IPS DF 6.9 (cell line): ENCODE measurements at regions not wholly inside any gene's neighbourhood (a gene's known extent, or its start where the extent isn't known, plus 50 kb on each side); places are given as distances from the start of the nearest gene placed in this dataset.
"Not testable (repeated sequence)": the region's sequence is repeated elsewhere in the genome, so short reads cannot be mapped to it uniquely, and the experiment has no call there.

Experiments used
- DNase-seq: peaks from one replicate; pipeline ENCODE4 v3.0.0-alpha.2; 2013; ENCODE audit warnings: low read depth, low spot score
- H3K27ac ChIP-seq: one replicate; pipeline ENCODE4 v1.5.1; 2013; ENCODE audit warnings: low read length, control low read depth
- H3K27me3 ChIP-seq: 2 replicates; pipeline ENCODE4 v1.6.1; 2013; ENCODE audit warnings: mild to moderate bottlenecking, low read length; ENCODE audit not compliant: control insufficient read depth, insufficient read depth
- H3K36me3 ChIP-seq: 2 replicates; pipeline ENCODE4 v1.6.1; 2013; ENCODE audit warnings: low read length; ENCODE audit not compliant: control insufficient read depth, insufficient read depth
- H3K4me1 ChIP-seq: 2 replicates; pipeline ENCODE4 v1.6.1; 2013; ENCODE audit warnings: low read length; ENCODE audit not compliant: control insufficient read depth, insufficient read depth
- H3K4me3 ChIP-seq: 2 replicates; pipeline ENCODE4 v1.5.1; 2013; ENCODE audit warnings: mild to moderate bottlenecking, low read length
- H3K9me3 ChIP-seq: 2 replicates; pipeline ENCODE4 v1.6.1; 2013; ENCODE audit warnings: low read length, inconsistent platforms; ENCODE audit not compliant: control insufficient read depth, insufficient read depth
- WGBS: extraction: QIAGEN DNeasy Blood & Tissue Kit; methylation state at CpG from one replicate; pipeline ENCODE4 v1.1.7; 2013; ENCODE audit warnings: mixed read lengths, missing lambda C conversion rate; ENCODE audit not compliant: insufficient read length, insufficient coverage; 5-methylcytosine and 5-hydroxymethylcytosine counted together

- no peak for DNase-seq
- Histone ChIP-seq H3K27ac (no peak overlapping the region), H3K4me1 (no peaks in the 10 kb centered on the region), H3K36me3 (no peaks in the 10 kb centered on the region), H3K27me3 (no peaks in the 10 kb centered on the region), H3K9me3 (no peaks in the 10 kb centered on the region), H3K4me3 (no peak overlapping the region)
- no CpG with 5 or more reads among the region's 1 CpG for WGBS
Measured at GRCh38 chr2:19106376-19106775, 252.0 kb downstream of the OSR1 start.

- H3K4me1 ChIP-seq: no peaks in the 10 kb centered on the region
- no peaks in the 10 kb centered on the region for H3K27me3 ChIP-seq
- no peaks in the 10 kb centered on the region for H3K36me3 ChIP-seq
- no peak for DNase-seq
- H3K27ac ChIP-seq: no peak overlapping the region
- H3K4me3 ChIP-seq: no peak overlapping the region
- no CpG with 5 or more reads among the region's 4 CpGs for WGBS
- no peaks in the 10 kb centered on the region for H3K9me3 ChIP-seq
Measured at GRCh38 chr2:19104503-19104902, 253.9 kb downstream of the OSR1 start.

GRCh38 chr2:19102696-19103423 is 255.6 kb downstream of the OSR1 start:
- Histone ChIP-seq H3K4me3 (no peak overlapping the region), H3K4me1 (no peaks in the 10 kb centered on the region), H3K27ac (no peak overlapping the region), H3K27me3 (no peaks in the 10 kb centered on the region), H3K9me3 (no peaks in the 10 kb centered on the region), H3K36me3 (no peaks in the 10 kb centered on the region)
- 100% methylated on average over 1 of the region's 4 CpGs for WGBS
- no peak for DNase-seq

DNA sequence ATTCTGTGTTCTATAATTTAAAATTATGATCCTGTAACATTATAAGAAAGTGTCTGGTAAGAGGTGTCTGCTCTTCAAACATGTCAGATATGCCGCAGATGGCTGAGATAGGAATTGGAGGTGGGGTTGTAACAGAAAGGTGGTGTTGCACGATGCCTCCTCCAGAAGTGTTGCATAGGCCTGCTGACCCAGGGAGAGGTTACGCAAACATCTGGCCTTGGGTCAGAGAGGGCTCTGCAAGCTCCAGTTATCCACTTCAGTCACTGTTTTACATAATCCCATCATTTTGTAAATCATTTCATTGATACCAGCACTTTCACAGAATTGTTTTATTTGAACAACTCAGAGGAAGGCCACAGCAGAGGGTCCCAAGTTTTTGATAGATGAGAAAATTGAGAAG is 256.5 kb downstream of the OSR1 start:
- H3K27me3 ChIP-seq: no peaks in the 10 kb centered on the region
- H3K27ac ChIP-seq: no peak overlapping the region
- H3K36me3 ChIP-seq: no peaks in the 10 kb centered on the region
- H3K4me3 ChIP-seq: no peak overlapping the region
- no peaks in the 10 kb centered on the region for H3K9me3 ChIP-seq
- no peaks in the 10 kb centered on the region for H3K4me1 ChIP-seq
- WGBS: no CpG with 5 or more reads among the region's 3 CpGs
- no peak for DNase-seq

DNA sequence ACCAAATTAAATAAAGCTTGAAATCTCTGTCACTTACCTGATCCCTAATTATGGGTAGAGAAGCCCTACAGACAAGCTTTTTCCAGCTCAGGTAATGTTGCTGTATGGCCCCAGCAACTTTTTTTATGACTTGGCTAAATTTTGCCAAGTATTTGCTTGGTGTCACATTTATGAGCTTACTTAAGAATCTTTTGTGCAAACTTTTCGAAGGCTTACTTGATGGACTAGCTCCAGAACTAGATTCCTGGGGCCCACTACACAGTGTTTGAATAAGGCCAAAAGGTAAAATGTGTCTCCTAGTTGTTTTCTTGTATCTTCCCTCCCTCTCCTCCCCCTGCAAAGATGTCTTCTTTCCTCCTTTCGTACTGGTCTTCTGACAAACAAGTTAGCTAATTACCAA is 257.9 kb downstream of the OSR1 start:
- Histone ChIP-seq H3K27me3 (no peaks in the 10 kb centered on the region), H3K36me3 (no peaks in the 10 kb centered on the region), H3K4me1 (no peaks in the 10 kb centered on the region), H3K27ac (no peak overlapping the region), H3K9me3 (no peaks in the 10 kb centered on the region), H3K4me3 (no peak overlapping the region)
- WGBS: no CpG with 5 or more reads among the region's 2 CpGs
- DNase-seq: no peak

DNA sequence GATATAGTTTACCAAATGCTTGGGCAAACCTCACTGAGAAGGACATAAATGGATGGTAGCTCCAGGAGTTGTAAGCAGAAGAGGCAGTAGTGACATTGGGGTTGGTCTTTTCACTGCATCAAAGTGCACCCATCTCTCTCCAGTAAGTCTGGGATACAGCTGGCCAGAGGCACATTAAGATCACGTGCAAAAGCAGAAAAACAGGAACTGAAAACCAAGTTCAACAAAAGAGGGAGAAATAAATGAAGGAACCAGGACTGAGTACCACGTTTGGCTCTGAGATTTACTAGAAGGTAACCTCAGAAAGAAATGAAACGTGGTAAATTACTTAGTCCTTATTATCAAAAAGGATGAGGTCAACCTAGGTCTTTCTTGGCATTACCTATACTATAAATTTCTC is 259.2 kb downstream of the OSR1 start:
- no peak for DNase-seq
- H3K27ac ChIP-seq: no peak overlapping the region
- no peaks in the 10 kb centered on the region for H3K9me3 ChIP-seq
- no CpG with 5 or more reads among the region's 3 CpGs for WGBS
- H3K4me3 ChIP-seq: no peak overlapping the region
- H3K27me3 ChIP-seq: no peaks in the 10 kb centered on the region
- H3K4me1 ChIP-seq: no peaks in the 10 kb centered on the region
- no peaks in the 10 kb centered on the region for H3K36me3 ChIP-seq

- H3K4me1 ChIP-seq: no peaks in the 10 kb centered on the region
- no peak overlapping the region for H3K4me3 ChIP-seq
- no peak for DNase-seq
- H3K36me3 ChIP-seq: no peaks in the 10 kb centered on the region
- H3K27me3 ChIP-seq: no peaks in the 10 kb centered on the region
- WGBS: no CpG with 5 or more reads among the region's 2 CpGs
- no peak overlapping the region for H3K27ac ChIP-seq
- no peaks in the 10 kb centered on the region for H3K9me3 ChIP-seq
Measured at GRCh38 chr2:19098467-19099160, 259.8 kb downstream of the OSR1 start.

GRCh38 chr2:19089476-19089875 is 268.9 kb downstream of the OSR1 start:
- not testable (repeated sequence) for H3K9me3 ChIP-seq

GRCh38 chr2:19086231-19086651 is 272.2 kb downstream of the OSR1 start:
- no peak overlapping the region for H3K4me3 ChIP-seq
- H3K27ac ChIP-seq: no peak overlapping the region
- no peaks in the 10 kb centered on the region for H3K9me3 ChIP-seq
- H3K27me3 ChIP-seq: no peaks in the 10 kb centered on the region
- no CpG with 5 or more reads among the region's 3 CpGs for WGBS
- peak; percentile 50 for DNase-seq
- 0 out of 2 replicates have a peak, but pooled peaks cover 3% of the 10 kb centered on the region for H3K4me1 ChIP-seq
- no peaks in the 10 kb centered on the region for H3K36me3 ChIP-seq

More at GRCh38 chr2:19089476-19089875, 268.9 kb downstream of the OSR1 start:
- not testable (repeated sequence) for H3K27me3 ChIP-seq, H3K27ac ChIP-seq, H3K4me1 ChIP-seq, H3K4me3 ChIP-seq, H3K36me3 ChIP-seq
- peak; percentile 4 for DNase-seq
- WGBS: no CpG with 5 or more reads among the region's 5 CpGs

GRCh38 chr2:19078709-19079108 is 279.7 kb downstream of the OSR1 start:
- no peak overlapping the region for H3K27ac ChIP-seq
- H3K27me3 ChIP-seq: no peaks in the 10 kb centered on the region
- no peak overlapping the region for H3K4me3 ChIP-seq
- peaks cover 1% of the 10 kb centered on the region for H3K4me1 ChIP-seq
- H3K36me3 ChIP-seq: no peaks in the 10 kb centered on the region
- no peaks in the 10 kb centered on the region for H3K9me3 ChIP-seq
- no peak for DNase-seq

GRCh38 chr2:19073522-19073921 is 284.9 kb downstream of the OSR1 start:
- Histone ChIP-seq H3K4me1 (peaks cover 8% of the 10 kb centered on the region), H3K9me3 (no peaks in the 10 kb centered on the region), H3K27me3 (no peaks in the 10 kb centered on the region), H3K27ac (no peak overlapping the region), H3K4me3 (no peak overlapping the region), H3K36me3 (no peaks in the 10 kb centered on the region)
- no peak for DNase-seq
- WGBS: no CpG with 5 or more reads among the region's 4 CpGs
